ENCODE measurements at regions not wholly inside any gene's neighbourhood (a gene's known extent, or its start where the extent isn't known, plus 50 kb on each side); places are given as distances from the start of the nearest gene placed in this dataset.

- TF ChIP-seq CTCF (IDR thresholded peaks at IDR 0.05; ENCODE audit: low read depth, low read length, missing control alignments), result no peak
- no peak for DNase-seq (ENCODE audit: extremely low read depth, low read depth)
- no peak overlapping the region for H3K4me3 ChIP-seq (replicated peaks; ENCODE audit: low read depth, low read length)
Measured at GRCh38 chr3:137948400-137949072, 61.4 kb upstream of the CLDN18 start.

GRCh38 chr3:137958636-137959035, 51.3 kb upstream of the CLDN18 start:
- no peak for TF ChIP-seq CTCF (IDR thresholded peaks at IDR 0.05; ENCODE audit: low read depth, low read length, missing control alignments)
- H3K4me3 ChIP-seq (replicated peaks; ENCODE audit: low read depth, low read length), result no peak overlapping the region
- DNase-seq (ENCODE audit: extremely low read depth, low read depth), result no peak
